GM19328 (cell line): ENCODE measurements at regions not wholly inside any gene's neighbourhood (a gene's known extent, or its start where the extent isn't known, plus 50 kb on each side); places are given as distances from the start of the nearest gene placed in this dataset.
"Not testable (repeated sequence)": the region's sequence is repeated elsewhere in the genome, so short reads cannot be mapped to it uniquely, and the experiment has no call there.

Experiments used
- ATAC-seq: cut with Tn5 transposase; IDR thresholded peaks from one replicate; pipeline ENCODE4 v1.9.1; 2021; ENCODE audit warnings: mild to moderate bottlenecking, moderate library complexity; ENCODE audit not compliant: unreplicated experiment

- no peak for ATAC-seq
These were observed 222.6 kb downstream of the CAAP1 start for GRCh38 chr9:26669701-26670670.

- no peak for ATAC-seq
These were observed 224.7 kb downstream of the CAAP1 start for GRCh38 chr9:26667882-26668281.

- ATAC-seq, result no peak
These were observed 226.9 kb downstream of the CAAP1 start for GRCh38 chr9:26665666-26666065.

GRCh38 chr9:26664087-26664773, 228.4 kb downstream of the CAAP1 start:
- not testable (repeated sequence) for ATAC-seq

GRCh38 chr9:26662476-26662875, 230.1 kb downstream of the CAAP1 start:
- no peak for ATAC-seq

- ATAC-seq, result no peak
These were observed 234.1 kb downstream of the CAAP1 start for GRCh38 chr9:26658476-26658875.

- ATAC-seq, result no peak
These were observed 234.6 kb downstream of the CAAP1 start for GRCh38 chr9:26657958-26658357.

- ATAC-seq, result no peak
These were observed 236.4 kb downstream of the CAAP1 start for GRCh38 chr9:26656003-26656870.

- no peak for ATAC-seq
These were observed 237.4 kb downstream of the CAAP1 start for GRCh38 chr9:26655166-26655565.

- no peak for ATAC-seq
These were observed 242.3 kb downstream of the CAAP1 start for GRCh38 chr9:26650325-26650724.

GRCh38 chr9:26643826-26644225, 248.8 kb downstream of the CAAP1 start:
- no peak for ATAC-seq

GRCh38 chr9:26639761-26640160, 252.8 kb downstream of the CAAP1 start:
- ATAC-seq, result no peak

GRCh38 chr9:26637101-26637500, 255.5 kb downstream of the CAAP1 start:
- no peak for ATAC-seq

- ATAC-seq, result not testable (repeated sequence)
These were observed 278.7 kb downstream of the CAAP1 start for GRCh38 chr9:26613851-26614350.

GRCh38 chr9:26612211-26612610, 280.4 kb downstream of the CAAP1 start:
- no peak for ATAC-seq

GRCh38 chr9:26606756-26607155, 285.8 kb downstream of the CAAP1 start:
- ATAC-seq, result no peak

- no peak for ATAC-seq
These were observed 287.2 kb downstream of the CAAP1 start for GRCh38 chr9:26605367-26605766.

- ATAC-seq, result no peak
These were observed 288.4 kb downstream of the CAAP1 start for GRCh38 chr9:26604076-26604662.

- ATAC-seq, result no peak
These were observed 289.0 kb downstream of the CAAP1 start for GRCh38 chr9:26603617-26604016.

- ATAC-seq, result no peak
These were observed 295.0 kb downstream of the CAAP1 start for GRCh38 chr9:26597542-26598149.
